GM10266 (cell line): ENCODE measurements at regions not wholly inside any gene's neighbourhood (a gene's known extent, or its start where the extent isn't known, plus 50 kb on each side); places are given as distances from the start of the nearest gene placed in this dataset.

ENCODE experiments used
- DNase-seq: peaks from one replicate; pipeline ENCODE4 v3.0.0; 2012; ENCODE audit errors: extremely low spot score
- TF ChIP-seq, protein P1 (sequence below): IDR thresholded peaks from 2 replicates; pipeline ENCODE4 v1.5.1; 2012; ENCODE audit warnings: mild to moderate bottlenecking, low read depth; ENCODE audit not compliant: control insufficient read depth, insufficient read depth; ENCODE audit errors: missing control alignments

DNA sequence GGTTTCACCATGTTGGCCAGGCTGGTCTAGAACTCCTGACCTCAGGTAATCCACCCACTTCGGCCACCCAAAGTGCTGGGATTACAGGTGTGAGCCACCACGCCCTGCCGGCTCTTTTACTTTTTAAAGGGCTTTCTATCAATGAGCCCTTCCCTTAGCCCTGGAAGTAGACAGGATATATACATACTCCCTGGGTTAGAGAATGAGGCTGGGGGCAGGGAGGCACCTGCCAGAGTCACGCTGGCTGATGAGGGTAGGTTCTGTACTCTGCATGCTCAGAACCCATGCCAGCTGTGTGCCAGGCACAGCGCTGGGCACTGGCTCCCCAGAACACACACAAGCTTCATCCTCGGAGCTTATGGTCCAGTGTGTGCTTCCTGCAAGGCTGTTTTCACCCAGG is 113.6 kb upstream of the IPO9 start:
- DNase-seq = no peak
- TF ChIP-seq, protein P1, sequence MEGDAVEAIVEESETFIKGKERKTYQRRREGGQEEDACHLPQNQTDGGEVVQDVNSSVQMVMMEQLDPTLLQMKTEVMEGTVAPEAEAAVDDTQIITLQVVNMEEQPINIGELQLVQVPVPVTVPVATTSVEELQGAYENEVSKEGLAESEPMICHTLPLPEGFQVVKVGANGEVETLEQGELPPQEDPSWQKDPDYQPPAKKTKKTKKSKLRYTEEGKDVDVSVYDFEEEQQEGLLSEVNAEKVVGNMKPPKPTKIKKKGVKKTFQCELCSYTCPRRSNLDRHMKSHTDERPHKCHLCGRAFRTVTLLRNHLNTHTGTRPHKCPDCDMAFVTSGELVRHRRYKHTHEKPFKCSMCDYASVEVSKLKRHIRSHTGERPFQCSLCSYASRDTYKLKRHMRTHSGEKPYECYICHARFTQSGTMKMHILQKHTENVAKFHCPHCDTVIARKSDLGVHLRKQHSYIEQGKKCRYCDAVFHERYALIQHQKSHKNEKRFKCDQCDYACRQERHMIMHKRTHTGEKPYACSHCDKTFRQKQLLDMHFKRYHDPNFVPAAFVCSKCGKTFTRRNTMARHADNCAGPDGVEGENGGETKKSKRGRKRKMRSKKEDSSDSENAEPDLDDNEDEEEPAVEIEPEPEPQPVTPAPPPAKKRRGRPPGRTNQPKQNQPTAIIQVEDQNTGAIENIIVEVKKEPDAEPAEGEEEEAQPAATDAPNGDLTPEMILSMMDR = no peak

DNA sequence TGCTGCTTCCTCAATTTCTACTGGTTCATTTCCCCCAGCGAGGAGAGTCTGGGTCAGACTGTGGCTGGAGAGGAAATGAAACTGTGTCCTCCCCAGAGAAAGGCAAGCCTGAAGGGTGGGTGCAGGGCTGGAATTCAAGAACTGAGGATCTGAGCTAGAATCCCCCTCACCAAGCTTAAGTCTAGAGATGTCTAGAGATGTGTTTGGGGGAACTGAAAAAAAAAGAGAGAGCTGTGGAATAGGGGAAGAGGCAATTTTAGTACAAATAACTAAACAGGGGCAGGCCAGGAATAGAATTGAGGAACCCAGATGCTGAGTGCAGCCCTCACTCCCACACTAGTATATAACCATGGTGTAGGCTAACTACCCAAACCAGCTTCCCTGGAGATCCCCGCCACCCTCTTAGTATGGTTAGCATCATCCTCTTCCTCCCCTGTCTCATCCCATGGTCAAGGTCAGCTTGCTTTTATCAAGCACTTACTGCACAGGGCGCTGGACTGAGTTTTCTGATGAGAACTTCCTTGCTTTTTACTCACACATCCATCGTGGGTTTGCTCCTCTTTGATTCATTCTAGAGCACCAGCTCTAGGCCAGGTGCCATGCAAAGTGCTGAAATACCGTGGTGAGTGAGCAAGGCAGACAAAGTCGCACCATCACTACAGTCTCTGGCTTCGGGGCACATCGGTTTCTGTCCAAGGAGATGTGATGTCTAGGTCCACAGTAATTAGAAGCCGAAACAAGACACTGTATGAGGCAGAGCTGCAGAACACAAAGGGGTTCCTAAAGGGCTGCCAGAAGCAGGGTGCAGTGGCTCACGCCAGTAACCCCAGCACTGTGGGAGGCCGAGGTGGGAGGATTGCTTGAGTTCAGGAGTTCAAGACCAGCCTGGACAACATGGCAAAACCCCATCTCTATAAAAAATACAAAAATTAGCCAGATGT is 112.9 kb upstream of the IPO9 start:
- TF ChIP-seq, protein P1 = no peak

DNA sequence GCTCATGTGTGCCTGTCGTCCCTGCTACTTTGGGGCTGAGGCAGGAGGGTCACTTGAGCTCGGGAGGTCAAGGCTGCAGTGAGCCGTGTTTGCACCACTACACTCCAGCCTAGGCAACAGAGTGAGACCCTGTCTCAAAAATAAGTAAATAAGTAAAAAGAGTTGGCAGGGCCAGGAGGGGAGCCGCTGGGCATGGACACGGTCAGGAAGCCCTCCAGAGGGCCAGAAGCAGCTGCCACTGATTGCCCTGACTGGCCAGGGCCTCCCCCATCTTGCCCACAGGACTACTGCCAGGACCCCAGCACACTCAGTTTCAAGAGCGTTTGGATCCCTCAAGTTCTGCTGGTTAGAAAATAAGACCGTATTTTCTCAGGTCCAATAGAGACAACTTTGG is 112.2 kb upstream of the IPO9 start:
- TF ChIP-seq, protein P1 = no peak
- DNase-seq = no peak

More for the DNA sequence above, 112.9 kb upstream of the IPO9 start:
- DNase-seq = no peak

DNA sequence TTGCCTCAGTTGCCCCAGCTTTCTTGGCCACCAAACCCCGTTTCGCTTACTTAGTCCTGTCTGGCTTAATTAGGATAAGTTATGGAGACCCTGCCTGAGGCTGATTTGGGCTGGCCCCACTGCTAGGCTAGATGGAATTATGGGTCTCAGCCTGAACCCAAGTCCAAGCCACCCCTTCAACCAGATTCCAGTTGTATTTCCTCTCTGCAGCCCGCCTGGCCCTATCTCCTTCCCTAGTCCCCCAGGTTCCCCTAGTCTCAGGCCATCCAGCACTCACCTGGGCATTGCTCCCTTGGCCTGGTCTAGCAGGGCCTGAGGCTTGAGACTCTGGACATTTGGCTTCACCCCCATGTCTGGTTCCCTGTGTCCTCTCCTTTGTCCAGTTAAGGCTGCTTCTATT is 111.7 kb upstream of the IPO9 start:
- TF ChIP-seq, protein P1 = no peak
- DNase-seq = no peak

DNA sequence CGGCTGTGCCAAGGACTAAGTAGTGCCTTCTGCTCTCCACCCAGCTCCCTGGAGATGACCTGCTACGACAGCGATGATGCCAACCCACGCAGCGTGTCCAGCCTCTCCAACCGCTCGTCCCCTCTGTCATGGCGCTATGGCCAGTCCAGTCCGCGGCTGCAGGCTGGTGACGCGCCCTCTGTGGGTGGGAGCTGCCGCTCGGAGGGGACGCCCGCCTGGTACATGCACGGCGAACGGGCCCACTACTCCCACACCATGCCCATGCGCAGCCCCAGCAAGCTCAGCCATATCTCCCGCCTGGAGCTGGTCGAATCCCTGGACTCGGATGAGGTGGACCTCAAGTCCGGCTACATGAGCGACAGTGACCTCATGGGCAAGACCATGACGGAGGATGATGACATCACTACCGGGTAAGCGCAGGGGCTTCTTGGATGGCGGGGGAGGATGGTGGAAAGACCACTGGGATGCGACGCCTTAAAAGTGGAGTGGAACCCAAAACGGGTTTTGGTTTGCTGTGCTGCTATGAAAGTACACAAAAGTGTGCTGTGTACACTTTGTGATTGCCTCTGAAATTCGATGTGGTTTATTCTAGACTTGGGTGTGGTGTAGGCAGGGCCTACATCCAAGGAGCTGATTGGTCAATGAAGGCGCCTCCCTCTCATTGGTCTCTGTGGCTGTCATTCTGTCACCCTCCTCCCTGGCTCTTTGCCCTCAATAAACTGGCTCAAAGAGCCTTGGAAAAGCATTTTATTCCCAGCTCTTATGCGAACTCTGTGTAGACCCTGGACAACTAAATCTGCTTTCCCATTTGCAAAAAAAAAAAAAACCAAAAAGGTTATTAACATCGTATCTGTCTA is 110.4 kb upstream of the IPO9 start:
- TF ChIP-seq, protein P1 = no peak

DNA sequence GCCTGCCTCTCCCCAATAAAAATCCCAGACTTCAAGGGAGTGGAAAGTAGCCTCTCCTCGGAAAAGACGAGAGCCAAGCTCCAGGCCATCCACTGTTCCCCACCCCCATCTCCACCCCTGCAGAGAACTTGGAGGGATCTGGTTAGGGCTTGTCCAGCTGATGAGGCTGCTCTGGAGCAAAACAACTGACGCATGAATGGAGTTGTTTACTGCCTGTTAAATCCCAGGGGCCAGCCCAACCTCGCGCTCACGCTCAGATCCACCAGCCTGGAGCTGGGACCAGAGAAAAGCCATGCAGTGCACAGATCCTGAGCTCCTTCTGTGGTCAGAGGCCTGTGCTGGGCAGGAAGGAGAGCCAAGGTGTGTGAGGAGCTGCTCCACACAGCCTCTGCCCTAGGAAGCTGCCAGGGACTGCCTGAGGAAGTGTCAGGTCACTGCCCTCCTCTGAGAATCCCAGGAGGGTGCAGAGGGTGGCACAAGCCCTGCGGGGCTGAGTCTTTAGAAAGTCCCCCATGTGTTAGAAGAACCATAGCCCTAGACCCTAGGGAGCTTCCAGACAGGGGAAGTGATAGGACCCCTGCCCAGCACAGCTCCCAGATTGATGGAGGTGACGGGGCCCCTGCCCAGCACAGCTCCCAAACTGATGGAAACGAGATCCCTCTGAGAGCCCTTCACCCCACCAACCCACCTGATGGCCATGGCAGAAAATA is 109.0 kb upstream of the IPO9 start:
- DNase-seq = no peak
- TF ChIP-seq, protein P1 = no peak

More for the DNA sequence above, 110.4 kb upstream of the IPO9 start:
- DNase-seq = no peak
